DMS114 treated with DMSO at 0.1 percent for 48 hours (cell line): ENCODE measurements at regions not wholly inside any gene's neighbourhood (a gene's known extent, or its start where the extent isn't known, plus 50 kb on each side); places are given as distances from the start of the nearest gene placed in this dataset.

Experiments
- DNase-seq: peaks from one replicate; lab custom pipeline; 2025; ENCODE audit not compliant: unreplicated experiment; lab: John Stamatoyannopoulos, UW

GRCh38 chr3:5531039-5531438 is 343.5 kb downstream of the EDEM1 start:
- DNase-seq, result no peak

- DNase-seq, result no peak
Observed at GRCh38 chr3:5531741-5532290, 344.3 kb downstream of the EDEM1 start.

- DNase-seq, result no peak
Observed at GRCh38 chr3:5540532-5540931, 353.0 kb downstream of the EDEM1 start.

- DNase-seq, result no peak
Observed at GRCh38 chr3:5542472-5542871, 355.0 kb downstream of the EDEM1 start.

GRCh38 chr3:5543047-5543446 is 355.5 kb downstream of the EDEM1 start:
- no peak for DNase-seq

GRCh38 chr3:5545719-5546118 is 358.2 kb downstream of the EDEM1 start:
- DNase-seq, result no peak

- DNase-seq, result no peak
Observed at GRCh38 chr3:5553203-5553602, 365.7 kb downstream of the EDEM1 start.

- no peak for DNase-seq
Observed at GRCh38 chr3:5554245-5554747, 366.8 kb downstream of the EDEM1 start.

GRCh38 chr3:5560199-5560598 is 372.7 kb downstream of the EDEM1 start:
- no peak for DNase-seq

- no peak for DNase-seq
Observed at GRCh38 chr3:5563537-5564277, 376.2 kb downstream of the EDEM1 start.

- no peak for DNase-seq
Observed at GRCh38 chr3:5564278-5564666, 376.8 kb downstream of the EDEM1 start.

- DNase-seq, result no peak
Observed at GRCh38 chr3:5565026-5565425, 377.5 kb downstream of the EDEM1 start.

GRCh38 chr3:5567113-5567512 is 379.6 kb downstream of the EDEM1 start:
- no peak for DNase-seq

- no peak for DNase-seq
Observed at GRCh38 chr3:5568451-5568850, 380.9 kb downstream of the EDEM1 start.

- no peak for DNase-seq
Observed at GRCh38 chr3:5569152-5569551, 381.6 kb downstream of the EDEM1 start.

- no peak for DNase-seq
Observed at GRCh38 chr3:5572168-5572567, 384.7 kb downstream of the EDEM1 start.

- no peak for DNase-seq
Observed at GRCh38 chr3:5576277-5577011, 388.9 kb downstream of the EDEM1 start.

- no peak for DNase-seq
Observed at GRCh38 chr3:5579139-5579602, 391.7 kb downstream of the EDEM1 start.

GRCh38 chr3:5579946-5580345 is 392.4 kb downstream of the EDEM1 start:
- DNase-seq, result no peak

- no peak for DNase-seq
Observed at GRCh38 chr3:5580826-5581225, 393.3 kb downstream of the EDEM1 start.

- DNase-seq, result no peak
Observed at GRCh38 chr3:5581743-5582142, 394.2 kb downstream of the EDEM1 start.

- no peak for DNase-seq
Observed at GRCh38 chr3:5583920-5584319, 396.4 kb downstream of the EDEM1 start.
